Parathyroid adenoma (tissue), 2 donors: ENCODE measurements at regions not wholly inside any gene's neighbourhood (a gene's known extent, or its start where the extent isn't known, plus 50 kb on each side); places are given as distances from the start of the nearest gene placed in this dataset.

Experiments used
- H2AFZ ChIP-seq: fragments of 300-600 bp; sonication (generic); one replicate; pipeline ENCODE4 v1.7.0; 2017; ENCODE audit warnings: antibody characterized with exemption, mild to moderate bottlenecking
- H3K27ac ChIP-seq: fragments of 300-600 bp; sonication (generic); one replicate; pipeline ENCODE4 v1.7.0; 2017
- H3K27me3 ChIP-seq: fragments of 300-600 bp; sonication (generic); one replicate; pipeline ENCODE4 v1.7.0; 2017; ENCODE audit warnings: low read length; ENCODE audit not compliant: control insufficient read depth, insufficient read depth
- H3K36me3 ChIP-seq: fragments of 300-600 bp; sonication (generic); one replicate; pipeline ENCODE4 v1.7.0; 2017; ENCODE audit warnings: low read length; ENCODE audit not compliant: control insufficient read depth, insufficient read depth
- H3K4me1 ChIP-seq: fragments of 300-600 bp; sonication (generic); one replicate; pipeline ENCODE4 v1.7.0; 2017; ENCODE audit warnings: control low read depth
- H3K4me2 ChIP-seq: fragments of 300-600 bp; sonication (generic); one replicate; pipeline ENCODE4 v1.7.0; 2017; ENCODE audit warnings: low read length
- H3K4me3 ChIP-seq: fragments of 300-600 bp; sonication (generic); one replicate; pipeline ENCODE4 v1.7.0; 2017; ENCODE audit warnings: low read depth, low read length
- H3K79me2 ChIP-seq: fragments of 300-600 bp; sonication (generic); one replicate; pipeline ENCODE4 v1.7.0; 2017; ENCODE audit warnings: control low read depth
- H3K9ac ChIP-seq: fragments of 300-600 bp; sonication (generic); one replicate; pipeline ENCODE4 v1.7.0; 2017; ENCODE audit warnings: mild to moderate bottlenecking
- H3K9me3 ChIP-seq: fragments of 300-600 bp; sonication (generic); one replicate; pipeline ENCODE4 v1.7.0; 2017; ENCODE audit warnings: low read length; ENCODE audit not compliant: control insufficient read depth
- TF ChIP-seq, protein P1 (sequence below): fragments of 300-600 bp; sonication (generic); IDR thresholded peaks from one replicate; pipeline ENCODE4 v1.7.0; 2017; ENCODE audit warnings: antibody characterized with exemption, mild to moderate bottlenecking
- donor health status: primary hyperparathyroidism.

GRCh38 chr6:90739802-90740201 is 152.9 kb upstream of the MAP3K7 start:
- Histone ChIP-seq H3K4me2 (no peak overlapping the region), H2AFZ (no peak overlapping the region), H3K79me2 (no peaks in the 10 kb centered on the region), H3K9ac (no peak overlapping the region), H3K27me3 (no peaks in the 10 kb centered on the region), H3K9me3 (no peaks in the 10 kb centered on the region), H3K36me3 (no peaks in the 10 kb centered on the region), H3K4me1 (no peaks in the 10 kb centered on the region), H3K4me3 (no peak overlapping the region), H3K27ac (no peak overlapping the region)
- TF ChIP-seq, protein P1, sequence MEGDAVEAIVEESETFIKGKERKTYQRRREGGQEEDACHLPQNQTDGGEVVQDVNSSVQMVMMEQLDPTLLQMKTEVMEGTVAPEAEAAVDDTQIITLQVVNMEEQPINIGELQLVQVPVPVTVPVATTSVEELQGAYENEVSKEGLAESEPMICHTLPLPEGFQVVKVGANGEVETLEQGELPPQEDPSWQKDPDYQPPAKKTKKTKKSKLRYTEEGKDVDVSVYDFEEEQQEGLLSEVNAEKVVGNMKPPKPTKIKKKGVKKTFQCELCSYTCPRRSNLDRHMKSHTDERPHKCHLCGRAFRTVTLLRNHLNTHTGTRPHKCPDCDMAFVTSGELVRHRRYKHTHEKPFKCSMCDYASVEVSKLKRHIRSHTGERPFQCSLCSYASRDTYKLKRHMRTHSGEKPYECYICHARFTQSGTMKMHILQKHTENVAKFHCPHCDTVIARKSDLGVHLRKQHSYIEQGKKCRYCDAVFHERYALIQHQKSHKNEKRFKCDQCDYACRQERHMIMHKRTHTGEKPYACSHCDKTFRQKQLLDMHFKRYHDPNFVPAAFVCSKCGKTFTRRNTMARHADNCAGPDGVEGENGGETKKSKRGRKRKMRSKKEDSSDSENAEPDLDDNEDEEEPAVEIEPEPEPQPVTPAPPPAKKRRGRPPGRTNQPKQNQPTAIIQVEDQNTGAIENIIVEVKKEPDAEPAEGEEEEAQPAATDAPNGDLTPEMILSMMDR = no peak

GRCh38 chr6:90739339-90739738 is 152.5 kb upstream of the MAP3K7 start:
- Histone ChIP-seq H3K27me3 (no peaks in the 10 kb centered on the region), H3K4me2 (no peak overlapping the region), H3K4me1 (no peaks in the 10 kb centered on the region), H3K36me3 (no peaks in the 10 kb centered on the region), H3K27ac (no peak overlapping the region), H3K79me2 (no peaks in the 10 kb centered on the region), H3K4me3 (no peak overlapping the region), H3K9ac (no peak overlapping the region), H3K9me3 (no peaks in the 10 kb centered on the region), H2AFZ (no peak overlapping the region)
- TF ChIP-seq, protein P1 = no peak

GRCh38 chr6:90730151-90730673 is 143.3 kb upstream of the MAP3K7 start:
- Histone ChIP-seq H3K36me3 (no peaks in the 10 kb centered on the region), H3K27ac (no peak overlapping the region)

DNA sequence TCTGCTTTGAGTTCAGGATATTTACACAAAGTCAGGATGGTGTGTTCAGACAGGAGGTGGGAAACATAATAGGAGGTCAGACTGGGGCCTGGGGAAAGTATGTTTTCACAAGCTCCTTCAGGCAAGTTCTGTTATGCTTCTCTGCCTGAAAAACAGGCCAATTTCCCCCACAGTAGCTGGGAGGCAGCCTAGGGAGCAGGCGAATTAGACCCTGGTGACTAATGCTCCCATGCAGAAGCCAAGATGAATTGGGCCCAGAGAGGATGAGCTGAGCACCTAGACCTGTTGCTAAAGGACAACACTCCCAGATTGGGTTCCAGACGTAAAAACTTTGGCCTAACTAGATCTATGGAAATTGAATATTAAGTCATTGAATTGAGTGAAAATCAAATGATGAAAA is 142.2 kb upstream of the MAP3K7 start:
- H3K4me2 ChIP-seq = no peak overlapping the region
- no peak overlapping the region for H3K9ac ChIP-seq
- H3K27ac ChIP-seq = no peak overlapping the region
- H3K9me3 ChIP-seq = no peaks in the 10 kb centered on the region
- no peaks in the 10 kb centered on the region for H3K4me1 ChIP-seq
- no peak overlapping the region for H3K4me3 ChIP-seq
- no peak overlapping the region for H2AFZ ChIP-seq
- TF ChIP-seq, protein P1 = no peak
- H3K27me3 ChIP-seq = no peaks in the 10 kb centered on the region
- H3K36me3 ChIP-seq = no peaks in the 10 kb centered on the region
- no peaks in the 10 kb centered on the region for H3K79me2 ChIP-seq

More at GRCh38 chr6:90730151-90730673, 143.3 kb upstream of the MAP3K7 start:
- Histone ChIP-seq H3K4me2 (no peak overlapping the region), H3K79me2 (no peaks in the 10 kb centered on the region), H3K9ac (no peak overlapping the region), H2AFZ (no peak overlapping the region), H3K9me3 (no peaks in the 10 kb centered on the region), H3K27me3 (no peaks in the 10 kb centered on the region), H3K4me3 (no peak overlapping the region), H3K4me1 (no peaks in the 10 kb centered on the region)
- TF ChIP-seq, protein P1 = no peak

- no peak overlapping the region for H3K27ac ChIP-seq
- TF ChIP-seq, protein P1 = no peak
- H3K36me3 ChIP-seq = no peaks in the 10 kb centered on the region
- no peak overlapping the region for H3K9ac ChIP-seq
- no peak overlapping the region for H3K4me2 ChIP-seq
- no peaks in the 10 kb centered on the region for H3K4me1 ChIP-seq
- no peaks in the 10 kb centered on the region for H3K9me3 ChIP-seq
- H3K4me3 ChIP-seq = no peak overlapping the region
- H2AFZ ChIP-seq = no peak overlapping the region
- H3K79me2 ChIP-seq = no peaks in the 10 kb centered on the region
- no peaks in the 10 kb centered on the region for H3K27me3 ChIP-seq
These were observed 135.8 kb upstream of the MAP3K7 start for GRCh38 chr6:90722648-90723047.
